ENCODE measurements at regions not wholly inside any gene's neighbourhood (a gene's known extent, or its start where the extent isn't known, plus 50 kb on each side); places are given as distances from the start of the nearest gene placed in this dataset.

DNA sequence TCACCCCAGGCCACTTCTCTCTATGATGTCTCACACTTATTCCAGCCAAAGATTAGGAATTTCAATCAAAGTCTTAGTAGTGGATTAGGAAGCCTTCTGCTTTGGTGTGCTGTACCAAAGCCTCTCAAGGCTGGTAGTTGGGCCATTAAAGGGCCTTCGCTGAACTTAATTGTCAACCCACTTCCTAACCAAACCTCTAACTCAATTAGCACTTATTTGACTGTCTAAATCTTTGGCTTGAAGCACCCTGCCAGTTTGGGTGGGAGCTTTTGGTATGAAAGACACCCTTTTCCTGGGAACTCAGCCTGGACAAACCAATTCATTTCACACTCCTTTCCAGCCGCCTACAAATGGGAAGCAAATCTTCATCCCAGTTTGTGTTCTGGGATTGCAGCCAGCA, 81.5 kb downstream of the BMP2 start:
- TF ChIP-seq PBX3 (IDR thresholded peaks at IDR 0.05) (no peak), CTCF (IDR thresholded peaks at IDR 0.05) (no peak), JUND (IDR thresholded peaks at IDR 0.05) (no peak), USF2 (IDR thresholded peaks at IDR 0.05; ENCODE audit: borderline replicate concordance, low read depth, low read length) (no peak), SIN3A (IDR thresholded peaks at IDR 0.05; ENCODE audit: borderline replicate concordance, low read depth, low read length) (no peak), FOXM1 (IDR thresholded peaks at IDR 0.05; ENCODE audit: low read depth) (no peak), GABPA (IDR thresholded peaks at IDR 0.05; ENCODE audit: low read depth) (no peak), POLR2AphosphoS5 (IDR thresholded peaks at IDR 0.05; ENCODE audit: low read depth, low read length) (no peak)
